IPS-20b (cell line): ENCODE measurements at regions not wholly inside any gene's neighbourhood (a gene's known extent, or its start where the extent isn't known, plus 50 kb on each side); places are given as distances from the start of the nearest gene placed in this dataset.

ENCODE experiments used
- H3K27ac ChIP-seq: one replicate; pipeline ENCODE4 v1.5.1; 2013; ENCODE audit warnings: low read length
- H3K27me3 ChIP-seq: 2 replicates; pipeline ENCODE4 v1.6.1; 2013; ENCODE audit warnings: mild to moderate bottlenecking, low read length, inconsistent platforms; ENCODE audit not compliant: insufficient read depth
- H3K36me3 ChIP-seq: 2 replicates; pipeline ENCODE4 v1.6.1; 2013; ENCODE audit warnings: low read depth, mild to moderate bottlenecking, inconsistent platforms, low read length, moderate library complexity; ENCODE audit not compliant: insufficient read depth
- H3K4me1 ChIP-seq: 2 replicates; pipeline ENCODE4 v1.6.1; 2013; ENCODE audit warnings: mild to moderate bottlenecking, control low read depth, inconsistent platforms, low read length, moderate library complexity; ENCODE audit not compliant: insufficient read depth
- H3K4me3 ChIP-seq: 2 replicates; pipeline ENCODE4 v1.5.1; 2013; ENCODE audit warnings: mild to moderate bottlenecking, low read length, inconsistent platforms
- H3K9ac ChIP-seq: 2 replicates; pipeline ENCODE4 v1.6.1; 2013; ENCODE audit warnings: low read depth, mild to moderate bottlenecking, inconsistent platforms, low read length, moderate library complexity
- H3K9me3 ChIP-seq: 2 replicates; pipeline ENCODE4 v1.6.1; 2013; ENCODE audit warnings: mild to moderate bottlenecking, low read depth, low read length, inconsistent platforms; ENCODE audit not compliant: insufficient read depth

- H3K4me3 ChIP-seq, result no peak overlapping the region
- no peak overlapping the region for H3K9ac ChIP-seq
- no peaks in the 10 kb centered on the region for H3K9me3 ChIP-seq
- H3K4me1 ChIP-seq, result peaks cover 18% of the 10 kb centered on the region; the same call in 1 of the 2 replicates
- H3K27ac ChIP-seq, result no peak overlapping the region
- no peaks in the 10 kb centered on the region for H3K27me3 ChIP-seq
- H3K36me3 ChIP-seq, result no peaks in the 10 kb centered on the region
These were observed 147.4 kb downstream of the CXCL12 start for GRCh38 chr10:44237364-44238049.

DNA sequence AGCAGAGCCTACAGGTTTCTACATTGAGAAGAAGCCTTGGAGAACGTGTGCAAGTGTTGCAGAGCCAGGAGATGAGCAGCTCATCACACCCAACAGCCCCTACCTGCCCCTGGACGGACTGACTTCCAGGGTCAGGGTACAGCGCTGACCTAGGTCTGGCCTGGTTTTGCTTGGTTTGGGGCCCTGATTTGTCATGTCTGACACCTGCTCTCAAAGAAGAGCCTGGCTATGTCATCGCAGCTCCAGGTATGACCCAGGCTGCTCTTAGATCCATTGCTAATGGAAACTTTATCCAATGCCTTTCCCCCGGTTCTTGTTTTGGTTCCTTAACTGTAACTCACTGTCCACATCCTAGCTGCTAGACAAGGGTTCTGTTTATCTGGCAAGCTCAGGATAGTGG is 149.5 kb downstream of the CXCL12 start:
- no peaks in the 10 kb centered on the region for H3K36me3 ChIP-seq
- no peaks in the 10 kb centered on the region for H3K9me3 ChIP-seq
- H3K27me3 ChIP-seq, result no peaks in the 10 kb centered on the region
- H3K4me3 ChIP-seq, result no peak overlapping the region
- H3K9ac ChIP-seq, result no peak overlapping the region
- peaks cover 18% of the 10 kb centered on the region; the same call in 1 of the 2 replicates for H3K4me1 ChIP-seq
- no peak overlapping the region for H3K27ac ChIP-seq

DNA sequence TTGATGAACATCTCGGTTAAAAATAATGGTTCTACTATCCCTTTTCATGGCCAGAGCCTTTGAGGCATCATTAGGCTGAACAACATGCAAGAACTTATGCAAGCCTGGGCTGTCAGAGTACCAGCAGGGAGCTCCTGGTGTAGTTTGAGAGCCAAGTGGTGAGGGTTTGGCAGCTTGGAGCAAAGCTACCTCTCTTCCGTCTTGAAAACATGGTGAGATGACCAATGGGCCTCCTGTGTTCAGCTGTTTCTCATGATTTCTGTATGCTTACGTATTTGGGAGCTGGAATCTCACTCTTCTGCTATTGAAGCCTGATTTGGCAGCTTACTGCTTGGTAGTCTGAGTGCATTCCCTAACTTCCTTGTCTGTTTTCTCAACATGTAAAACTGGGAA is 150.4 kb downstream of the CXCL12 start:
- peaks cover 18% of the 10 kb centered on the region; the same call in 1 of the 2 replicates for H3K4me1 ChIP-seq
- peak overlapping the region; percentile 49; the same call in 1 of the 2 replicates for H3K4me3 ChIP-seq
- no peak overlapping the region for H3K9ac ChIP-seq
- no peaks in the 10 kb centered on the region for H3K36me3 ChIP-seq
- H3K9me3 ChIP-seq, result no peaks in the 10 kb centered on the region
- H3K27me3 ChIP-seq, result no peaks in the 10 kb centered on the region
- H3K27ac ChIP-seq, result no peak overlapping the region

DNA sequence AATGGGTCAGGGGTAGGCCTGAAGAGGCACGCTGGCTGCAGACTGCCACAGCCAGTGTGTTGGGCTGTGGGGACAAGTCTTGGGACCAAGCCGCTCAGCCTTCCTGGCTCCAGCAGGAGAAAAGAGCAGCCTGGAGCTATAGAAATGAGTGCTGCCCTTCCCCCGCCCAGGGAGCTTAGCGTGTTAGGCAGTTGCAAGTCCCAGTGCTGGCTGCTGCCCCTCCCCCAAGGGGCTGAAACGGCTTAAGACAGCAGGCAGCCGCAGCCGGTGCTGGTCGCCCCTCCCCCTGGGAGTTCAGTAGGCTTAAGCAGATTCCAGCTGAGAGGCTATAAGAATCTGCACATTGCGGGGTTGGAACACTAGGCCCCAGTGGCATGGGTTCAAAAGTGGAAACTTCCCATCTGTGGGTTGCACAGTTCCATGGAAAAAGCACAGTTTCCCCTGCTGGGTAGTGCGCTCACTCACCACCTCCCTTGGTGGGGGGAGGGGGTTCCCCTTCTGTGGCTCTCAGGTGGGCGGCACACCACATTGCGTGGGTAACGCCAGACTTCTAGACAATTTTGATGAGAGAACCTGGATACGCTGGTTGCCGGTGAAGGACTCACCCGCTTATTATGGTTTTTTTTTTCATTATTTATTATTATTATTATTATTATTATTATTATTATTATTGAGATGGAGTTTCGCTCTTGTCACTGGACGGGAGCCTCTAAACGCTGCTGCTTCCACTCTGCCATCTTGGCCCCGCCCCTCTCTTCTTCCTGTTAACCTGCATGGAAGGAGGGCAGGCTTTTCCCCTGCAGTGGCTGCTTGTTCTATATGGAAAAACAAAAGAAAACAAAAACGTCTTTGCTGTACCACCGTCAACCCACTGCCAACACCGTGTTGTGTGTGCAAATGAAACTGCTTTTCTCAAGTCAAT is 151.1 kb downstream of the CXCL12 start:
- Histone ChIP-seq H3K36me3 (no peaks in the 10 kb centered on the region), H3K27ac (peak overlapping the region; percentile 89), H3K4me1 (peaks cover 18% of the 10 kb centered on the region; the same call in 1 of the 2 replicates), H3K9me3 (no peaks in the 10 kb centered on the region), H3K27me3 (no peaks in the 10 kb centered on the region), H3K4me3 (peak overlapping the region; percentile 65), H3K9ac (peak overlapping the region; percentile 69; the same call in 1 of the 2 replicates)

DNA sequence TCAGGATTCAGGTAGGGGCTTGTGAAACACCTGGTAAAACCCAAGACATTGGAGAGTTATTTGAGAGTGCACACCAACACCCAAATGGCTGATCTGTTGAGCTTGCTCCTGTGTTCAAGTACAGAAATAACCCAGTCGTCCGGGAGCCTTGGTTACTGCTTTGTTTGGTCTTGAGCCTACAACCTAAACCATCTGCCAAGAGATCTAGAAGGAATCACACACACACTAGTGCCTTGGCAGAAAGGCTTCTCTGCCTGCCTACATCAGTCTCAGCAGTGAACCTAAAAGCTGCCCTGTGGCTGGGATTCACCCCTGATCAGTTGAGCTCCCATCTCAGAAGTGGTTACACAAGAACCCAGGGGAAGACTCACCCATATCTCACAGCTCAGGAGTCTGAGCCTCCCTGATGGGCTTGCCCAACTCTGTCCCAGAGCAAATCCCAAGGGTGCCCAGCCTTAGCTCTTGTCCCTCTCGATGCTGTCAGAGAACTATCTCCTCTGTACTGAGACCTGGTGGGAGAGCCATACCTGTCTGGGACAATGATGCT is 167.6 kb downstream of the CXCL12 start:
- H3K27ac ChIP-seq, result no peak overlapping the region
- H3K36me3 ChIP-seq, result no peaks in the 10 kb centered on the region
- H3K9ac ChIP-seq, result no peak overlapping the region
- H3K4me3 ChIP-seq, result no peak overlapping the region
- H3K27me3 ChIP-seq, result no peaks in the 10 kb centered on the region
- H3K4me1 ChIP-seq, result no peaks in the 10 kb centered on the region
- H3K9me3 ChIP-seq, result peaks cover 13% of the 10 kb centered on the region

- H3K9me3 ChIP-seq, result peaks cover 13% of the 10 kb centered on the region
- no peaks in the 10 kb centered on the region for H3K36me3 ChIP-seq
- no peaks in the 10 kb centered on the region for H3K27me3 ChIP-seq
- H3K4me1 ChIP-seq, result no peaks in the 10 kb centered on the region; the same call in 1 of the 2 replicates
- H3K9ac ChIP-seq, result no peak overlapping the region
- H3K27ac ChIP-seq, result no peak overlapping the region
- H3K4me3 ChIP-seq, result no peak overlapping the region
These were observed 168.8 kb downstream of the CXCL12 start for GRCh38 chr10:44216073-44216472.

DNA sequence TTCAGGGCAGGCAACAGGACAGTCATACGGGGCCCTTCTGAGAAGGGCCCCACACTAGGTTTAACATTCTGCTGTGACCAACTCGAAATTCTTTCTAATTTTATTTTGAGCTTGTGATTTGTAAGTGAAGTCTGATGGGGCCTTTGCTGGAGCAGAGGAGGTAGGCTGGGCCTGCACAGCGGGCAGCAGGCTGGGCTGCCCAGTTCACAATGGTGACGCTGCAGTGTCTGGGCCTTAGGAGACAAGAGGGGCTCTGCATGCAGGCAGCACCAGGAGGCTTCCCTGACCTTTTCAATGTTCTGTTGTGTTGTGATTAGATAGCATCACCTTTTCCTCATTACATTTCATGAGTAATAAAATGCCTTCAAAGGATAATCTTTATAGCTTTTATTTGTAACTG is 175.1 kb downstream of the CXCL12 start:
- Histone ChIP-seq H3K27ac (no peak overlapping the region), H3K27me3 (no peaks in the 10 kb centered on the region), H3K36me3 (no peaks in the 10 kb centered on the region), H3K9me3 (peaks cover 2% of the 10 kb centered on the region), H3K4me1 (peaks cover 9% of the 10 kb centered on the region; the same call in 1 of the 2 replicates), H3K9ac (no peak overlapping the region), H3K4me3 (no peak overlapping the region)

- no peak overlapping the region for H3K9ac ChIP-seq
- H3K36me3 ChIP-seq, result no peaks in the 10 kb centered on the region
- no peak overlapping the region for H3K4me3 ChIP-seq
- H3K27ac ChIP-seq, result no peak overlapping the region
- no peaks in the 10 kb centered on the region for H3K9me3 ChIP-seq
- peaks cover 9% of the 10 kb centered on the region; the same call in 1 of the 2 replicates for H3K4me1 ChIP-seq
- no peaks in the 10 kb centered on the region for H3K27me3 ChIP-seq
These were observed 177.7 kb downstream of the CXCL12 start for GRCh38 chr10:44207160-44207559.

GRCh38 chr10:44206127-44206818 is 178.6 kb downstream of the CXCL12 start:
- no peak overlapping the region for H3K9ac ChIP-seq
- peaks cover 9% of the 10 kb centered on the region; the same call in 1 of the 2 replicates for H3K4me1 ChIP-seq
- no peaks in the 10 kb centered on the region for H3K9me3 ChIP-seq
- H3K36me3 ChIP-seq, result no peaks in the 10 kb centered on the region
- H3K27me3 ChIP-seq, result no peaks in the 10 kb centered on the region
- no peak overlapping the region for H3K4me3 ChIP-seq
- no peak overlapping the region for H3K27ac ChIP-seq

- Histone ChIP-seq H3K9me3 (no peaks in the 10 kb centered on the region), H3K9ac (no peak overlapping the region), H3K27me3 (no peaks in the 10 kb centered on the region), H3K27ac (no peak overlapping the region), H3K36me3 (no peaks in the 10 kb centered on the region), H3K4me1 (peaks cover 9% of the 10 kb centered on the region; the same call in 1 of the 2 replicates), H3K4me3 (no peak overlapping the region)
These were observed 179.8 kb downstream of the CXCL12 start for GRCh38 chr10:44205067-44205466.

DNA sequence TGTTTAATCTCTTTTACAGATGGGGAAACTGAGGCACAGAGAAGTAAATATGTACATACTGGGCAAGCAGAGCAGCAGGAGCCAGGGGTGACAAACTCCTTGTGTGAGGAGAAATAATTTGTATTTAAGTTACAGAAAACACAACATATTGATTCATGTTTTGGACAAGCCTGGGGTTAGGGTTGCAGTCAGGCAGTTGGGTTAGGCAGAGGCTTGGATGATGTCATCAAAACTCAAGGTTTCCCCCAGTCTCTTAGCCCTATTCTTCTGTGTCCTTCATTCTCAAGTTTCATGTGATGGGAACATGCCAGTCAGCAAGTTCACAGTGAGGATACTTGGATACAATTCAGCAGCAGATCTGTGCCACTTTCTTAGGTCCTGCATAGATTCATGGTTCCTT is 181.4 kb downstream of the CXCL12 start:
- H3K27me3 ChIP-seq, result no peaks in the 10 kb centered on the region

More for the DNA sequence above, 181.4 kb downstream of the CXCL12 start:
- Histone ChIP-seq H3K36me3 (no peaks in the 10 kb centered on the region), H3K4me3 (no peak overlapping the region), H3K9me3 (no peaks in the 10 kb centered on the region), H3K4me1 (peaks cover 9% of the 10 kb centered on the region; the same call in 1 of the 2 replicates), H3K27ac (no peak overlapping the region), H3K9ac (no peak overlapping the region)
